ENCODE measurements at regions not wholly inside any gene's neighbourhood (a gene's known extent, or its start where the extent isn't known, plus 50 kb on each side); places are given as distances from the start of the nearest gene placed in this dataset.

- no peak for DNase-seq
These were observed 588.9 kb downstream of the RNF144B start for GRCh38 chr6:18976091-18976490.

DNA sequence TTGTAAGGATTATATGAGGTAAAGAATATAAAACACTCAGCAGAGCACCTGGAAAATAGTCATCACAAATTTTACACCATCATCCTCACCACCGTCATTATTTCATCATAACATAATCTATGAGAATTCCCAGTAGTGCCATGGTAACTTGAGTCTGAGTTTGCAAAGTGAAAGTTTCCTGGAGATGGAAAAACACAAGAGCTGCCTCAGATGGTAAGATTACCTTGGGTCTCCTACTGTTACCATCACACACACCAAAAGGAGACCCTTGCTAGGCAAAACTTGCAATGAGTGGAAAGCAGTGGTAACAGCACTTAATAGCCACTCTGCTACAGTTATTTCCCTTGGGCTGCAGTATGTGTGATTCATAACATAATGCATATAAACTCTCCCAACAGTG lies 589.8 kb downstream of the RNF144B start:
- no peak for DNase-seq

- peak; percentile 83 for DNase-seq
These were observed 591.4 kb downstream of the RNF144B start for GRCh38 chr6:18978337-18979128.

- no peak for DNase-seq
These were observed 597.9 kb downstream of the RNF144B start for GRCh38 chr6:18985061-18985460.

DNA sequence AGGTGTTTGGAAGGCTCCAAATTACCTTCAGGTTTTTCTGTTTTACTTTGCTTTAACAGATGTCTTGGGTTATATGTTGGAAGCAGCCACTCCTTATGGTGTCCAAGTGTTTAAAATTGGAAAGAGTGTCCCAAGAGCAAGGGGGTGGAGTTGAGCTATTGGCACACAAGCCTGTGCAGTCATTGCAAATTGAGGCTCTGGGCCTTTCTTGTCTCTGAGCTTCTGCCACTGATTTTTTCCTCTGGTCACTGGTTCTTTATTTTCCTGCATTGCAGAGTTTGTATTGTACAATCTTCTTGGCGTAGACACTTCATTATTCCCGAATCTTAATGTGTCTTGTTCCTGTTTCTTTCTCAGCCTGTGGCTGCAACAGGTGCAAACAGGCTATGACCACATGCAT lies 598.8 kb downstream of the RNF144B start:
- DNase-seq: no peak

- DNase-seq: no peak
These were observed 601.5 kb downstream of the RNF144B start for GRCh38 chr6:18988636-18989035.

GRCh38 chr6:18990059-18990978 lies 603.2 kb downstream of the RNF144B start:
- DNase-seq: no peak

- DNase-seq: peak; percentile 18
These were observed 610.3 kb downstream of the RNF144B start for GRCh38 chr6:18997375-18997826.

DNA sequence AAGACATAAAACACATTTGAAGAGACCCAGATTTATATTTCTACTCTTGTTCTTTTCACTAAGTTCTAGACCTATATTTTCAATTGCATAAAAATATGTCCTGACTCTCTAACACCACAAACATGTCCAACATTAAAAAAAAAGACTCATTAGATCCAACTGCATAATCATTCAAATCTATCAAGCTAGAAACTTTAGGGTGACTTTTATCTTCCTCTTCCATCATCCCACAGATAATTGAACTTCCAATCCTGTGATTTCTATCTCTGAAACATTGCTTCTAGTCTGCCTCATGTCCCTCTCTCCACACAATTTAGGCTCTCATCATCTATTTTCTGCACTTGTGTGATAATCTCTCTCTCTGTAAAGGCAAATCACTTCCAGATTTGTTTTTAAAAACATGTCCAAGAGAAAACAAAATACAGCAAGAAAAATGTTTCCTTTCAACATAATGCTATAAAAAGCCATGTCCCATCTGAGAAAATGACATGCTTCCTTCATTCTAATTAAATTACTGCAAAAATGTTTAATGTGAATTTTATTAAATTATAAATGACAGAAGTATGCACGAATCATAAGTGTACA lies 615.9 kb downstream of the RNF144B start:
- DNase-seq: no peak

GRCh38 chr6:19004176-19004575 lies 617.0 kb downstream of the RNF144B start:
- no peak for DNase-seq

DNA sequence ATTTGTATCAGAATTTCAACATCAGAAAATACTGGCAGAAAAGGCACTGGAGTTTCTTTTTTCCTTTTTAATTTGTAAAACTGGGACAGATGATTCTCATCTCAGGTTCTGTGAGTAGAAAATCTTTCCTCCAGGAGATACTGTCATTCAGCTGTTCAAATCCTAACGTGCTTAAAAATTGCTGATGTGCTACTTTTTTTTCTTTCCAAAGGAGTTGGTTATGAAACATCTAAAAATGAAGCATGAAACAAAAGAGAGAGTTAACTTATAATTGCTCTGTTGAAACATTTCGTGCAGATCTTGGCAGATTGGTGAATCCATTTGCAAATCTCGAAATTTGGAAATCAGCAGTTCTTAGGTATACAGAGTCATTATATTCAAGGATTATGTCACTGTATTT lies 622.6 kb downstream of the RNF144B start:
- no peak for DNase-seq

- no peak for DNase-seq
These were observed 626.0 kb downstream of the RNF144B start for GRCh38 chr6:19013026-19013705.

- peak; percentile 41 for DNase-seq
These were observed 637.6 kb downstream of the RNF144B start for GRCh38 chr6:19024737-19025136.

DNA sequence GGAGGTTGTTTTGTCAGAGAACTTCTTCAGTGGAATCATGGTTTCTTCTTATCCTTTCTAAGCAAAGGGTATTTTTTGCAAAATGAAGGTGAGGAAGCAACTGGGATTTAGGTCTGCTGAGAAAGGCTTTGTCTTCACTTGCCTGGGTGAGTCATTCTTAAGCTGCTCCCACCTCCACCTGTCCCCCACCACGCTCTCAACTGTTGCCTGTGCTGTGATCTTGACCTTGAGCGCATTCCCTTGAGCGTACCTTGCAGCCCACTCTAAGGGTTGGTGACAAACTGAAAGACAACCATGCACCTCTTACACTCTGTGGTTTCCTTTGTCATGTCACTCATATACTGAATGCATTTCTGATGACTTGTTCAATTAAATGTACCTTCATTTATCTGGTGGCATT lies 641.1 kb downstream of the RNF144B start:
- no peak for DNase-seq

GRCh38 chr6:19032591-19033295 lies 645.6 kb downstream of the RNF144B start:
- DNase-seq: no peak

GRCh38 chr6:19033683-19034082 lies 646.5 kb downstream of the RNF144B start:
- no peak for DNase-seq

GRCh38 chr6:19034986-19035385 lies 647.8 kb downstream of the RNF144B start:
- no peak for DNase-seq

- no peak for DNase-seq
These were observed 648.5 kb downstream of the RNF144B start for GRCh38 chr6:19035461-19036195.

GRCh38 chr6:19036196-19036555 lies 649.0 kb downstream of the RNF144B start:
- DNase-seq: no peak

DNA sequence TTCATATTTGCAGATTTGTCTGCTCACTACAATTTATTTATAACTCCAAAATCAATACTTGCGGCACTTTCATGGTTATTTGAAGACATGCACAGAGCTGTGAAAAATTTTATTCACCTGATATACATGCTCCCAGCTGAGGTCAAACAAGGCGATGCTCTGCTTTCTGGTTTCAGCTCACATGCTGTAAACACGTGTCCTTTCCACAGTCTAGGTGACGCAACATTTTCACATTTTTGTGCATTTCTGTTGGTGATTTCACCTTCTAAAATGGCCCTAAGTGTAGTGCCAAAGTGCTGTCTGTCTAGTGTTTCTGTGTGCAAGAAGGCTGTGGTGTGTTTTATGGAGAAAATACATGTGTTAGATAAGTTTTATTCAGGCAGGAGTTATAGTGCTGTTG lies 650.5 kb downstream of the RNF144B start:
- DNase-seq: no peak

GRCh38 chr6:19039287-19039686 lies 652.1 kb downstream of the RNF144B start:
- no peak for DNase-seq

DNA sequence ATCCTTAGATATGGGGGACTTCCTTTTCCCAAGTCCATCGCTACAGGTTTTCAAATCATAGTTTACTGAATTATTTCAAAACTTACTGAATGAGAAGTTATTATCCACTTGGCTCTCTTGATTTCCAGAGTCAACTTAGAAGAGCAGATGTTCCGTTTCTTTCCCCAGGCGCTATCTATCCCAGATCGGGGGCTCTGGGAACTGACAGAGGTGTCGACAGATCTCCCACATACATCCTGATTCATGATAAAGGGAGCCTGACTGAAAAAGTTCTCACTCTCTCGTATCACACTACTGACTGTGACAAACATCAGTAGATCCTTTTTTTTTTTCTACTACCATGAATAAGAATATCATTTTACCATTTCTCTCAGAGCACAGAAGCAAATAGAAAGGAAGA lies 654.8 kb downstream of the RNF144B start:
- no peak for DNase-seq

Data from NCI-H774 (cell line).